Neural progenitor cell (in vitro differentiated cells): ENCODE measurements at regions not wholly inside any gene's neighbourhood (a gene's known extent, or its start where the extent isn't known, plus 50 kb on each side); places are given as distances from the start of the nearest gene placed in this dataset.
"Not testable (repeated sequence)": the region's sequence is repeated elsewhere in the genome, so short reads cannot be mapped to it uniquely, and the experiment has no call there.

Experiments used
- DNase-seq: peaks from one replicate; pipeline ENCODE4 v3.0.0-alpha.2; 2016; ENCODE audit warnings: low spot score
- H2AFZ ChIP-seq: fragments of 200-600 bp; sonication (generic); replicated peaks from 2 replicates; pipeline ENCODE4 v1.6.1; 2016; ENCODE audit warnings: antibody characterized with exemption
- H3F3A ChIP-seq: fragments of 200-600 bp; sonication (generic); 2 replicates; pipeline ENCODE4 v1.6.1; 2016; ENCODE audit warnings: antibody characterized with exemption, low read depth
- H3K27ac ChIP-seq: fragments of 200-600 bp; sonication (generic); 2 replicates; pipeline ENCODE4 v1.5.1; 2016; ENCODE audit warnings: mild to moderate bottlenecking
- H3K27me3 ChIP-seq: fragments of 200-600 bp; sonication (generic); 2 replicates; pipeline ENCODE4 v1.6.1; 2016; ENCODE audit warnings: mild to moderate bottlenecking, moderate library complexity
- H3K36me3 ChIP-seq: fragments of 200-600 bp; sonication (generic); 2 replicates; pipeline ENCODE4 v1.5.1; 2016
- H3K4me1 ChIP-seq: fragments of 200-600 bp; sonication (generic); 2 replicates; pipeline ENCODE4 v1.6.1; 2016; ENCODE audit warnings: mixed run types
- H3K4me2 ChIP-seq: fragments of 200-600 bp; sonication (generic); 2 replicates; pipeline ENCODE4 v1.6.1; 2016
- H3K4me3 ChIP-seq: fragments of 200-600 bp; sonication (generic); 2 replicates; pipeline ENCODE4 v1.5.1; 2016
- H3K79me2 ChIP-seq: fragments of 200-600 bp; sonication (generic); 2 replicates; pipeline ENCODE4 v1.6.1; 2016; ENCODE audit warnings: low read depth
- H3K9ac ChIP-seq: fragments of 200-600 bp; sonication (generic); 2 replicates; pipeline ENCODE4 v1.6.1; 2016
- H3K9me3 ChIP-seq: fragments of 200-600 bp; sonication (generic); 2 replicates; pipeline ENCODE4 v1.5.1; 2016; ENCODE audit warnings: low read depth
- H4K20me1 ChIP-seq: fragments of 200-600 bp; sonication (generic); 2 replicates; pipeline ENCODE4 v1.6.1; 2016; ENCODE audit warnings: low read depth
- H3K27ac Mint-ChIP-seq: 3 replicates; pipeline ENCODE4 v1.8.0; 2021; ENCODE audit warnings: mixed read lengths
- H3K27me3 Mint-ChIP-seq: 2 replicates; pipeline ENCODE4 v1.8.0; 2022; ENCODE audit warnings: low read depth, mild to moderate bottlenecking, inconsistent platforms, moderate library complexity, mixed read lengths; ENCODE audit not compliant: insufficient read depth
- H3K36me3 Mint-ChIP-seq: 3 replicates; pipeline ENCODE4 v1.8.0; 2021; ENCODE audit warnings: mixed read lengths
- H3K4me1 Mint-ChIP-seq: 3 replicates; pipeline ENCODE4 v1.8.0; 2021; ENCODE audit warnings: mixed read lengths
- H3K4me3 Mint-ChIP-seq: 3 replicates; pipeline ENCODE4 v1.8.0; 2021; ENCODE audit warnings: mild to moderate bottlenecking, moderate library complexity, mixed read lengths
- H3K9me3 Mint-ChIP-seq: 3 replicates; pipeline ENCODE4 v1.8.0; 2020; ENCODE audit warnings: mixed read lengths
- CTCF ChIP-seq: fragments of 200-600 bp; sonication (generic); IDR thresholded peaks from 2 replicates; pipeline ENCODE4 v1.5.1; 2017; ENCODE audit warnings: antibody characterized with exemption, mild to moderate bottlenecking
- EZH2 ChIP-seq: fragments of 200-600 bp; sonication (generic); IDR thresholded peaks from 2 replicates; pipeline ENCODE4 v1.6.1; 2017; ENCODE audit warnings: antibody characterized with exemption, mild to moderate bottlenecking, moderate library complexity
- EZH2phosphoT487 ChIP-seq: fragments of 200-600 bp; sonication (generic); IDR thresholded peaks from 2 replicates; pipeline ENCODE4 v1.6.1; 2017; ENCODE audit warnings: antibody characterized with exemption

GRCh38 chr6:40135491-40136072 lies 201.3 kb upstream of the MOCS1 start:
- Histone ChIP-seq H3K79me2 (no peaks in the 10 kb centered on the region), H3K9me3 (no peaks in the 10 kb centered on the region), H3K9ac (no peak overlapping the region), H2AFZ (no peak overlapping the region), H3K27me3 (no peaks in the 10 kb centered on the region), H3K4me1 (peaks cover 4% of the 10 kb centered on the region), H3K27ac (no peak overlapping the region), H3K36me3 (no peaks in the 10 kb centered on the region), H3K4me3 (no peak overlapping the region), H3F3A (no peaks in the 10 kb centered on the region), H4K20me1 (no peaks in the 10 kb centered on the region), H3K4me2 (no peak overlapping the region)
- Mint-ChIP-seq H3K27ac (no peak overlapping the region), H3K27me3 (peaks cover 2% of the 10 kb centered on the region), H3K36me3 (no peaks in the 10 kb centered on the region), H3K9me3 (no peaks in the 10 kb centered on the region), H3K4me3 (no peak overlapping the region), H3K4me1 (no peaks in the 10 kb centered on the region)
- no peak for DNase-seq
- no peak for TF ChIP-seq CTCF
- TF ChIP-seq EZH2phosphoT487 = no peak
- TF ChIP-seq EZH2 = no peak

GRCh38 chr6:40133981-40134380 lies 199.7 kb upstream of the MOCS1 start:
- not testable (repeated sequence) for H3K36me3 Mint-ChIP-seq, H3K9me3 Mint-ChIP-seq, H3K4me1 Mint-ChIP-seq, H3K36me3 ChIP-seq, H2AFZ ChIP-seq, H3K9me3 ChIP-seq, H3K4me3 ChIP-seq, H3K4me2 ChIP-seq, H3K4me1 ChIP-seq, H3F3A ChIP-seq, H3K27me3 ChIP-seq, H3K79me2 ChIP-seq, H3K27ac ChIP-seq, H3K27ac Mint-ChIP-seq, H3K27me3 Mint-ChIP-seq, H3K9ac ChIP-seq, DNase-seq, H4K20me1 ChIP-seq, H3K4me3 Mint-ChIP-seq

- Histone ChIP-seq H3K27me3 (no peaks in the 10 kb centered on the region), H4K20me1 (no peaks in the 10 kb centered on the region), H3K4me1 (no peaks in the 10 kb centered on the region), H3K9me3 (no peaks in the 10 kb centered on the region), H2AFZ (no peak overlapping the region), H3K4me3 (no peak overlapping the region), H3K79me2 (no peaks in the 10 kb centered on the region), H3K4me2 (no peak overlapping the region), H3K9ac (no peak overlapping the region), H3F3A (no peaks in the 10 kb centered on the region), H3K36me3 (no peaks in the 10 kb centered on the region), H3K27ac (no peak overlapping the region)
- TF ChIP-seq EZH2phosphoT487 = no peak
- no peak for TF ChIP-seq CTCF
- no peak for TF ChIP-seq EZH2
- no peak for DNase-seq
- Mint-ChIP-seq H3K4me1 (no peaks in the 10 kb centered on the region), H3K27ac (no peak overlapping the region), H3K9me3 (peaks cover 3% of the 10 kb centered on the region), H3K4me3 (no peak overlapping the region), H3K36me3 (no peaks in the 10 kb centered on the region), H3K27me3 (peaks cover 6% of the 10 kb centered on the region)
Measured at GRCh38 chr6:40131675-40132074, 197.4 kb upstream of the MOCS1 start.

GRCh38 chr6:40128127-40128526 lies 193.9 kb upstream of the MOCS1 start:
- Mint-ChIP-seq H3K9me3 (peaks cover 3% of the 10 kb centered on the region), H3K36me3 (no peaks in the 10 kb centered on the region)
- no peaks in the 10 kb centered on the region for H4K20me1 ChIP-seq

More at GRCh38 chr6:40128127-40128526, 193.9 kb upstream of the MOCS1 start:
- Histone ChIP-seq H3K79me2 (no peaks in the 10 kb centered on the region), H3K27ac (no peak overlapping the region), H3K36me3 (no peaks in the 10 kb centered on the region), H3F3A (no peaks in the 10 kb centered on the region), H3K9ac (no peak overlapping the region), H3K4me1 (no peaks in the 10 kb centered on the region), H3K4me2 (no peak overlapping the region), H3K27me3 (no peaks in the 10 kb centered on the region), H3K9me3 (no peaks in the 10 kb centered on the region), H2AFZ (no peak overlapping the region), H3K4me3 (no peak overlapping the region)
- Mint-ChIP-seq H3K4me1 (no peaks in the 10 kb centered on the region), H3K27ac (no peak overlapping the region), H3K27me3 (peaks cover 6% of the 10 kb centered on the region), H3K4me3 (no peak overlapping the region)
- no peak for DNase-seq
- TF ChIP-seq EZH2phosphoT487 (no peak), EZH2 (no peak), CTCF (no peak)
